ENCODE measurements at regions not wholly inside any gene's neighbourhood (a gene's known extent, or its start where the extent isn't known, plus 50 kb on each side); places are given as distances from the start of the nearest gene placed in this dataset.

DNA sequence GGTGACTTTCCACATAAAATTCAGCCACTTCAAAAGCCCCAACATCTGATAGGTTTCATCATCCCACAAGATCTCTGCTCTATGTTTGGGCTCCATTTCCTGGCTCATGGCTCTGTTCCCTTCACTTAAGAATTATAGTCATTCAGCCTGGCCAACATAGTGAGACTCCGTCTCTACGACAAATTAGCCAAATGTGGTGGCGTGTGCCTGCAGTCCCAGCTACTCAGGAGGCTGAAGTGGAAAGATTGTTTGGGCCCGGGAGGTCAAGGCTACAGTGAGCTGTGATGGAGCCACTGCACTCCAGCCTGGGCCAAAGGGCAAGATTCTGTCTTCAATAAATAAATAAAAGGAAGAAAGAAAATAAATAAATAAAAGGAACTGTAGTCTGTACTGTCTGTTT, 57.9 kb upstream of the CTSV start:
- Mint-ChIP-seq H3K27me3 (ENCODE audit: insufficient read depth, low read depth, poor library complexity) (peaks cover 3% of the 10 kb centered on the region), H3K27ac (no peak overlapping the region), H3K36me3 (ENCODE audit: low read depth) (peaks cover 5% of the 10 kb centered on the region; the same call in 1 of the 3 replicates), H3K9me3 (no peaks in the 10 kb centered on the region), H3K4me3 (no peak overlapping the region), H3K4me1 (no peaks in the 10 kb centered on the region)
- Histone ChIP-seq H3K79me2 (replicated peaks; ENCODE audit: insufficient read depth) (no peaks in the 10 kb centered on the region), H3K36me3 (ENCODE audit: insufficient read depth) (no peaks in the 10 kb centered on the region), H3K27me3 (ENCODE audit: insufficient read depth) (no peaks in the 10 kb centered on the region), H4K20me1 (replicated peaks; ENCODE audit: insufficient read depth) (no peaks in the 10 kb centered on the region), H3K4me1 (ENCODE audit: insufficient read depth) (no peaks in the 10 kb centered on the region), H3K4me2 (no peak overlapping the region), H3F3A (replicated peaks; ENCODE audit: low read depth) (no peaks in the 10 kb centered on the region), H3K4me3 (no peak overlapping the region), H3K27ac (ENCODE audit: low read depth) (no peak overlapping the region), H3K9me2 (ENCODE audit: insufficient read depth) (no peaks in the 10 kb centered on the region), H2AFZ (no peak overlapping the region)
- ATAC-seq = no peak
- TF ChIP-seq, protein P1, sequence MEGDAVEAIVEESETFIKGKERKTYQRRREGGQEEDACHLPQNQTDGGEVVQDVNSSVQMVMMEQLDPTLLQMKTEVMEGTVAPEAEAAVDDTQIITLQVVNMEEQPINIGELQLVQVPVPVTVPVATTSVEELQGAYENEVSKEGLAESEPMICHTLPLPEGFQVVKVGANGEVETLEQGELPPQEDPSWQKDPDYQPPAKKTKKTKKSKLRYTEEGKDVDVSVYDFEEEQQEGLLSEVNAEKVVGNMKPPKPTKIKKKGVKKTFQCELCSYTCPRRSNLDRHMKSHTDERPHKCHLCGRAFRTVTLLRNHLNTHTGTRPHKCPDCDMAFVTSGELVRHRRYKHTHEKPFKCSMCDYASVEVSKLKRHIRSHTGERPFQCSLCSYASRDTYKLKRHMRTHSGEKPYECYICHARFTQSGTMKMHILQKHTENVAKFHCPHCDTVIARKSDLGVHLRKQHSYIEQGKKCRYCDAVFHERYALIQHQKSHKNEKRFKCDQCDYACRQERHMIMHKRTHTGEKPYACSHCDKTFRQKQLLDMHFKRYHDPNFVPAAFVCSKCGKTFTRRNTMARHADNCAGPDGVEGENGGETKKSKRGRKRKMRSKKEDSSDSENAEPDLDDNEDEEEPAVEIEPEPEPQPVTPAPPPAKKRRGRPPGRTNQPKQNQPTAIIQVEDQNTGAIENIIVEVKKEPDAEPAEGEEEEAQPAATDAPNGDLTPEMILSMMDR (conservative IDR thresholded peaks at IDR 0.05; ENCODE audit: low read depth in 2 of 2) = no peak
- no peak for TF ChIP-seq CREB1 (CRISPR knock-in tag; IDR thresholded peaks at IDR 0.05; ENCODE audit: low read depth)
- TF ChIP-seq POLR2AphosphoS5 (IDR thresholded peaks at IDR 0.05; ENCODE audit: low read depth) = no peak
- TF ChIP-seq EZH2 (IDR thresholded peaks at IDR 0.05; ENCODE audit: low read depth, unreplicated experiment) = no peak
- no peak for TF ChIP-seq NANOG (IDR thresholded peaks at IDR 0.05; ENCODE audit: borderline replicate concordance)
- no peak for TF ChIP-seq ZNF114 (CRISPR knock-in tag; IDR thresholded peaks at IDR 0.05)
- no peak for TF ChIP-seq JUNB (IDR thresholded peaks at IDR 0.05; ENCODE audit: unreplicated experiment)
- TF ChIP-seq EZH2phosphoT487 (IDR thresholded peaks at IDR 0.05; ENCODE audit: unreplicated experiment) = no peak
- no peak for TF ChIP-seq ZNF331 (CRISPR knock-in tag; IDR thresholded peaks at IDR 0.05; ENCODE audit: low read depth)
- no peak for TF ChIP-seq ETS1 (IDR thresholded peaks at IDR 0.05)
- TF ChIP-seq, protein P2, sequence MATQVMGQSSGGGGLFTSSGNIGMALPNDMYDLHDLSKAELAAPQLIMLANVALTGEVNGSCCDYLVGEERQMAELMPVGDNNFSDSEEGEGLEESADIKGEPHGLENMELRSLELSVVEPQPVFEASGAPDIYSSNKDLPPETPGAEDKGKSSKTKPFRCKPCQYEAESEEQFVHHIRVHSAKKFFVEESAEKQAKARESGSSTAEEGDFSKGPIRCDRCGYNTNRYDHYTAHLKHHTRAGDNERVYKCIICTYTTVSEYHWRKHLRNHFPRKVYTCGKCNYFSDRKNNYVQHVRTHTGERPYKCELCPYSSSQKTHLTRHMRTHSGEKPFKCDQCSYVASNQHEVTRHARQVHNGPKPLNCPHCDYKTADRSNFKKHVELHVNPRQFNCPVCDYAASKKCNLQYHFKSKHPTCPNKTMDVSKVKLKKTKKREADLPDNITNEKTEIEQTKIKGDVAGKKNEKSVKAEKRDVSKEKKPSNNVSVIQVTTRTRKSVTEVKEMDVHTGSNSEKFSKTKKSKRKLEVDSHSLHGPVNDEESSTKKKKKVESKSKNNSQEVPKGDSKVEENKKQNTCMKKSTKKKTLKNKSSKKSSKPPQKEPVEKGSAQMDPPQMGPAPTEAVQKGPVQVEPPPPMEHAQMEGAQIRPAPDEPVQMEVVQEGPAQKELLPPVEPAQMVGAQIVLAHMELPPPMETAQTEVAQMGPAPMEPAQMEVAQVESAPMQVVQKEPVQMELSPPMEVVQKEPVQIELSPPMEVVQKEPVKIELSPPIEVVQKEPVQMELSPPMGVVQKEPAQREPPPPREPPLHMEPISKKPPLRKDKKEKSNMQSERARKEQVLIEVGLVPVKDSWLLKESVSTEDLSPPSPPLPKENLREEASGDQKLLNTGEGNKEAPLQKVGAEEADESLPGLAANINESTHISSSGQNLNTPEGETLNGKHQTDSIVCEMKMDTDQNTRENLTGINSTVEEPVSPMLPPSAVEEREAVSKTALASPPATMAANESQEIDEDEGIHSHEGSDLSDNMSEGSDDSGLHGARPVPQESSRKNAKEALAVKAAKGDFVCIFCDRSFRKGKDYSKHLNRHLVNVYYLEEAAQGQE (IDR thresholded peaks at IDR 0.05; ENCODE audit: unreplicated experiment) = no peak
- TF ChIP-seq, protein P3, sequence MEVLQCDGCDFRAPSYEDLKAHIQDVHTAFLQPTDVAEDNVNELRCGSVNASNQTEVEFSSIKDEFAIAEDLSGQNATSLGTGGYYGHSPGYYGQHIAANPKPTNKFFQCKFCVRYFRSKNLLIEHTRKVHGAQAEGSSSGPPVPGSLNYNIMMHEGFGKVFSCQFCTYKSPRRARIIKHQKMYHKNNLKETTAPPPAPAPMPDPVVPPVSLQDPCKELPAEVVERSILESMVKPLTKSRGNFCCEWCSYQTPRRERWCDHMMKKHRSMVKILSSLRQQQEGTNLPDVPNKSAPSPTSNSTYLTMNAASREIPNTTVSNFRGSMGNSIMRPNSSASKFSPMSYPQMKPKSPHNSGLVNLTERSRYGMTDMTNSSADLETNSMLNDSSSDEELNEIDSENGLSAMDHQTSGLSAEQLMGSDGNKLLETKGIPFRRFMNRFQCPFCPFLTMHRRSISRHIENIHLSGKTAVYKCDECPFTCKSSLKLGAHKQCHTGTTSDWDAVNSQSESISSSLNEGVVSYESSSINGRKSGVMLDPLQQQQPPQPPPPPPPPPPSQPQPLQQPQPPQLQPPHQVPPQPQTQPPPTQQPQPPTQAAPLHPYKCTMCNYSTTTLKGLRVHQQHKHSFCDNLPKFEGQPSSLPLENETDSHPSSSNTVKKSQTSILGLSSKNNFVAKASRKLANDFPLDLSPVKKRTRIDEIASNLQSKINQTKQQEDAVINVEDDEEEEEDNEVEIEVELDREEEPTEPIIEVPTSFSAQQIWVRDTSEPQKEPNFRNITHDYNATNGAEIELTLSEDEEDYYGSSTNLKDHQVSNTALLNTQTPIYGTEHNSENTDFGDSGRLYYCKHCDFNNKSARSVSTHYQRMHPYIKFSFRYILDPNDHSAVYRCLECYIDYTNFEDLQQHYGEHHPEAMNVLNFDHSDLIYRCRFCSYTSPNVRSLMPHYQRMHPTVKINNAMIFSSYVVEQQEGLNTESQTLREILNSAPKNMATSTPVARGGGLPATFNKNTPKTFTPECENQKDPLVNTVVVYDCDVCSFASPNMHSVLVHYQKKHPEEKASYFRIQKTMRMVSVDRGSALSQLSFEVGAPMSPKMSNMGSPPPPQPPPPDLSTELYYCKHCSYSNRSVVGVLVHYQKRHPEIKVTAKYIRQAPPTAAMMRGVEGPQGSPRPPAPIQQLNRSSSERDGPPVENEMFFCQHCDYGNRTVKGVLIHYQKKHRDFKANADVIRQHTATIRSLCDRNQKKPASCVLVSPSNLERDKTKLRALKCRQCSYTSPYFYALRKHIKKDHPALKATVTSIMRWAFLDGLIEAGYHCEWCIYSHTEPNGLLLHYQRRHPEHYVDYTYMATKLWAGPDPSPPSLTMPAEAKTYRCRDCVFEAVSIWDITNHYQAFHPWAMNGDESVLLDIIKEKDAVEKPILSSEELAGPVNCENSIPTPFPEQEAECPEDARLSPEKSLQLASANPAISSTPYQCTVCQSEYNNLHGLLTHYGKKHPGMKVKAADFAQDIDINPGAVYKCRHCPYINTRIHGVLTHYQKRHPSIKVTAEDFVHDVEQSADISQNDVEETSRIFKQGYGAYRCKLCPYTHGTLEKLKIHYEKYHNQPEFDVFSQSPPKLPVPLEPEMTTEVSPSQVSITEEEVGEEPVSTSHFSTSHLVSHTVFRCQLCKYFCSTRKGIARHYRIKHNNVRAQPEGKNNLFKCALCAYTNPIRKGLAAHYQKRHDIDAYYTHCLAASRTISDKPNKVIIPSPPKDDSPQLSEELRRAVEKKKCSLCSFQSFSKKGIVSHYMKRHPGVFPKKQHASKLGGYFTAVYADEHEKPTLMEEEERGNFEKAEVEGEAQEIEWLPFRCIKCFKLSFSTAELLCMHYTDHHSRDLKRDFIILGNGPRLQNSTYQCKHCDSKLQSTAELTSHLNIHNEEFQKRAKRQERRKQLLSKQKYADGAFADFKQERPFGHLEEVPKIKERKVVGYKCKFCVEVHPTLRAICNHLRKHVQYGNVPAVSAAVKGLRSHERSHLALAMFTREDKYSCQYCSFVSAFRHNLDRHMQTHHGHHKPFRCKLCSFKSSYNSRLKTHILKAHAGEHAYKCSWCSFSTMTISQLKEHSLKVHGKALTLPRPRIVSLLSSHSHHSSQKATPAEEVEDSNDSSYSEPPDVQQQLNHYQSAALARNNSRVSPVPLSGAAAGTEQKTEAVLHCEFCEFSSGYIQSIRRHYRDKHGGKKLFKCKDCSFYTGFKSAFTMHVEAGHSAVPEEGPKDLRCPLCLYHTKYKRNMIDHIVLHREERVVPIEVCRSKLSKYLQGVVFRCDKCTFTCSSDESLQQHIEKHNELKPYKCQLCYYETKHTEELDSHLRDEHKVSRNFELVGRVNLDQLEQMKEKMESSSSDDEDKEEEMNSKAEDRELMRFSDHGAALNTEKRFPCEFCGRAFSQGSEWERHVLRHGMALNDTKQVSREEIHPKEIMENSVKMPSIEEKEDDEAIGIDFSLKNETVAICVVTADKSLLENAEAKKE (CRISPR knock-in tag; IDR thresholded peaks at IDR 0.05) = no peak
- no peak for TF ChIP-seq STAT1 (IDR thresholded peaks at IDR 0.05; ENCODE audit: unreplicated experiment)
- no peak for DNase-seq (ENCODE audit: low spot score)
